ENCODE measurements at regions not wholly inside any gene's neighbourhood (a gene's known extent, or its start where the extent isn't known, plus 50 kb on each side); places are given as distances from the start of the nearest gene placed in this dataset.

GRCh38 chr13:40492511-40492910 lies 173.9 kb downstream of the FOXO1 start:
- Histone ChIP-seq H3K9ac (ENCODE audit: insufficient read length, low read depth) (no peak overlapping the region), H3K4me3 (ENCODE audit: insufficient read length, low read depth) (no peak overlapping the region), H3K36me3 (ENCODE audit: insufficient read depth, insufficient read length, low read length) (no peaks in the 10 kb centered on the region), H3K4me1 (ENCODE audit: insufficient read depth, insufficient read length) (peaks cover 6% of the 10 kb centered on the region), H3K27me3 (ENCODE audit: insufficient read depth, insufficient read length) (no peaks in the 10 kb centered on the region), H3K9me3 (ENCODE audit: insufficient read depth, low read length) (no peaks in the 10 kb centered on the region)
- no peak for TF ChIP-seq YY1 (IDR thresholded peaks at IDR 0.05; ENCODE audit: insufficient read depth, insufficient read length)
- TF ChIP-seq SUZ12 (IDR thresholded peaks at IDR 0.05; ENCODE audit: extremely low read depth, insufficient read depth, insufficient read length), result no peak
- no peak for TF ChIP-seq ZNF274 (IDR thresholded peaks at IDR 0.05; ENCODE audit: low read depth, low read length)
- no peak for DNase-seq (ENCODE audit: low read depth, low spot score)

DNA sequence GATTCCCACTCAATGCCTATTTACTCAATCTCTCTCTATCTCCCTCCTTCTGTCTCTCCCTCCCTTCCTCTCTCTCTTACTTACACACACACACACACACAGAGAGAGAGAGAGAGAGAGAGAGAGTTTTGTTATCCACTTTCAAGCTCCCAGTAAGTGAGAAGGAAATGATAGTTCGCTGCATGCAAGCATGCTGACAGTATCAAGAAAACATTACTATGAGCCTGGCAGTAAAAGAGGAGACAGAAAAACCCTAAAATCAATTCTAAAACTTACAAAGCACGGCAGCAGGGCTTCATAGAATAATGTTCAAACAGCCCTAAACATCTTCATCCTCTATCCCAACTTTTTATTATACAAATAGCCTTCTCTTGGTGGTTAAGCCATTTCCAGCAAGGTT lies 171.9 kb downstream of the FOXO1 start:
- no peak overlapping the region for H3K9ac ChIP-seq (ENCODE audit: insufficient read length, low read depth)
- H3K4me3 ChIP-seq (ENCODE audit: insufficient read length, low read depth), result no peak overlapping the region
- no peaks in the 10 kb centered on the region for H3K9me3 ChIP-seq (ENCODE audit: insufficient read depth, low read length)
- no peaks in the 10 kb centered on the region for H3K27me3 ChIP-seq (ENCODE audit: insufficient read depth, insufficient read length)
- H3K36me3 ChIP-seq (ENCODE audit: insufficient read depth, insufficient read length, low read length), result no peaks in the 10 kb centered on the region
- no peak for DNase-seq (ENCODE audit: low read depth, low spot score)
- TF ChIP-seq YY1 (IDR thresholded peaks at IDR 0.05; ENCODE audit: insufficient read depth, insufficient read length), result no peak
- TF ChIP-seq SUZ12 (IDR thresholded peaks at IDR 0.05; ENCODE audit: extremely low read depth, insufficient read depth, insufficient read length), result no peak
- no peak for TF ChIP-seq ZNF274 (IDR thresholded peaks at IDR 0.05; ENCODE audit: low read depth, low read length)
- H3K4me1 ChIP-seq (ENCODE audit: insufficient read depth, insufficient read length), result peaks cover 6% of the 10 kb centered on the region

DNA sequence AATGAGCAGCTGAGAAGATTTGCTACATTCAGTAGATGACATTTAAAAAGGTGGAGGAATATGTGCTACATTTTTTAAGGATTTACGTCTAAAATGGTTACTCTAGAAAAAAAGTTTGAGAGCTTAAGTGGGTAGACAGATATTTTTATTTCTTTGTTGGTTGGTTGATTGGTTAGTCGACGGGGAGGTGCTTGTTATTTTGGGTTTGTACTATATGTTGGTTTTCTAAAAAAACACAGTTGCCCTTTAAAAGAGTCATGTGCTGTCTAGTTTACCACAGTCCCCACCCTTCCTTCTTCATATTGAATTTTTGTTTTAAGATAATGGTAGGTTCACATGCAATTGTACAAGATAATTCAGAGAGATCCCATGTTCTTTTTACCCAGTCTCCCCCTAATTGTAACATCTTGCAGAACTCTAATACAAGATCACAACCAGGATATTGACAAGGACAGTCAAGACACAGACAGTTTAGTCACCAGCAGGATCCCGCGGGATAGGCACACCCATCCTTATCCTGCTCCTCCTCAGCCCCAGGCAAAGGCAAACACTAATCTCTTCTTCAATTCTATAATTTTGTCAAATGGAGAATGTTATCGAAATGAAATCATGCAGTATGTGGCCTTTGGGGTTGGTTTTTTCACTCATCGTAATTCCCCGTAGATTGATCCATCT lies 171.4 kb downstream of the FOXO1 start:
- no peak for TF ChIP-seq ZNF274 (IDR thresholded peaks at IDR 0.05; ENCODE audit: low read depth, low read length)
- TF ChIP-seq SUZ12 (IDR thresholded peaks at IDR 0.05; ENCODE audit: extremely low read depth, insufficient read depth, insufficient read length), result no peak
- TF ChIP-seq YY1 (IDR thresholded peaks at IDR 0.05; ENCODE audit: insufficient read depth, insufficient read length), result no peak
- DNase-seq (ENCODE audit: low read depth, low spot score), result no peak
- H3K4me3 ChIP-seq (ENCODE audit: insufficient read length, low read depth), result no peak overlapping the region

DNA sequence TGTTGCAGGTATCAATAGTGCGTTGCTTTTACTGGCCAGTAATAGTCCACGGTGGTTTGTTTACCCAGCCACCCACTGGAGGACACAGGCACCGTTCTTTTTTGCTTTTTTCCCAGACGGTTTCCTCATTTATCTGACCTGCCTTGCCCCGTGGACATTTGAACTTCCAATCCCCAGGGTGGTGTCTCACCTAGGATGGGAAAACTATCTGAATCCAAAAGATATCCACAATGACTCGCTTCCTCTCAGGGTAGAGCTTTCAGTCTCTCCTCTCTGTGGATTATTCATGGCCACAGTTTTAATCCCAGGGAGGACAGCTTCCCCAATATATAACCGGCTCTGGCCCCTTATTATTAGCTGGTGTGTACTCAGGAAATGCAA lies 170.8 kb downstream of the FOXO1 start:
- H3K4me3 ChIP-seq (ENCODE audit: insufficient read length, low read depth), result no peak overlapping the region
- no peak overlapping the region for H3K9ac ChIP-seq (ENCODE audit: insufficient read length, low read depth)
- DNase-seq (ENCODE audit: low read depth, low spot score), result no peak
- TF ChIP-seq ZNF274 (IDR thresholded peaks at IDR 0.05; ENCODE audit: low read depth, low read length), result no peak
- no peak for TF ChIP-seq YY1 (IDR thresholded peaks at IDR 0.05; ENCODE audit: insufficient read depth, insufficient read length)
- TF ChIP-seq SUZ12 (IDR thresholded peaks at IDR 0.05; ENCODE audit: extremely low read depth, insufficient read depth, insufficient read length), result no peak
- H3K27me3 ChIP-seq (ENCODE audit: insufficient read depth, insufficient read length), result no peaks in the 10 kb centered on the region
- peaks cover 2% of the 10 kb centered on the region for H3K4me1 ChIP-seq (ENCODE audit: insufficient read depth, insufficient read length)
- H3K36me3 ChIP-seq (ENCODE audit: insufficient read depth, insufficient read length, low read length), result no peaks in the 10 kb centered on the region
- H3K9me3 ChIP-seq (ENCODE audit: insufficient read depth, low read length), result no peaks in the 10 kb centered on the region

More for the DNA sequence above, 171.4 kb downstream of the FOXO1 start:
- peaks cover 2% of the 10 kb centered on the region for H3K4me1 ChIP-seq (ENCODE audit: insufficient read depth, insufficient read length)
- H3K9ac ChIP-seq (ENCODE audit: insufficient read length, low read depth), result no peak overlapping the region
- H3K27me3 ChIP-seq (ENCODE audit: insufficient read depth, insufficient read length), result no peaks in the 10 kb centered on the region
- H3K36me3 ChIP-seq (ENCODE audit: insufficient read depth, insufficient read length, low read length), result no peaks in the 10 kb centered on the region
- H3K9me3 ChIP-seq (ENCODE audit: insufficient read depth, low read length), result no peaks in the 10 kb centered on the region

DNA sequence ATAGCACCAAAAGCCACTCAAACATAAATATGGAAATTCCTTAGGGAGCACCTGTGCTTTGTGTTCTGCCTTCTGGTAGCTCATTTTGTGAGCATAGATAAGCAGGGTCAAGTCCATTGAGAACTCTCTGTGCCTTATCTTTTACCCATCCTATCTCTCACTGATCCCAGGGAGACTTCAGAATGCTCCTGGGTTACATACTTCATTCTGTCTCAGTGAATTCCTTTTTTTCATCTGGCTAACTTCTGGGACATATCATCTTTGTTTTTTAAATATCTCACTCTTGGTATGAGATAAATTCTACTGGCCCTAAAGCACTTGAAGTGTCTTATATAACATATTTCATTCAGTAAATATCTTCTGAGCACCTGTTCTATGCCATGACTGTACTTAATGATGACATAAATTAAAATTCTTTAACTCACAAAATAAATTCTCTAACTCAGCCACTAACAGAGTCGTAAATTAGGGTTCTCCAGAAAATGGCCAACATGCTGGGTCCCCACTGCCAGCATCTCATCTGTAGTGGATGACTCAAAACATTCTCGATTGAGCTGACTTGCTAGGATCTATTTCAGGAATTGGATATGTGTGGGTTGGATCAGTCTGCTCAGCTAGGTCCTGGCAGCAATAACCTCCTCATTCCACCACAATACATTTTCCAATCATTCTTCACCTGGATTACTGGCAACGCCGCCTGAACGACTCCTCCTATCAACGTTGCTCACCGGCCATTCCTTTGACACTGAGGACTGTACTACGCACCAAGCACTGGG lies 170.2 kb downstream of the FOXO1 start:
- no peaks in the 10 kb centered on the region for H3K27me3 ChIP-seq (ENCODE audit: insufficient read depth, insufficient read length)
- no peaks in the 10 kb centered on the region for H3K36me3 ChIP-seq (ENCODE audit: insufficient read depth, insufficient read length, low read length)
- no peaks in the 10 kb centered on the region for H3K9me3 ChIP-seq (ENCODE audit: insufficient read depth, low read length)
- H3K9ac ChIP-seq (ENCODE audit: insufficient read length, low read depth), result no peak overlapping the region
- H3K4me1 ChIP-seq (ENCODE audit: insufficient read depth, insufficient read length), result no peaks in the 10 kb centered on the region
- DNase-seq (ENCODE audit: low read depth, low spot score), result no peak
- no peak for TF ChIP-seq SUZ12 (IDR thresholded peaks at IDR 0.05; ENCODE audit: extremely low read depth, insufficient read depth, insufficient read length)
- TF ChIP-seq YY1 (IDR thresholded peaks at IDR 0.05; ENCODE audit: insufficient read depth, insufficient read length), result no peak
- TF ChIP-seq ZNF274 (IDR thresholded peaks at IDR 0.05; ENCODE audit: low read depth, low read length), result no peak
- no peak overlapping the region for H3K4me3 ChIP-seq (ENCODE audit: insufficient read length, low read depth)

GRCh38 chr13:40498461-40498860 lies 168.0 kb downstream of the FOXO1 start:
- Histone ChIP-seq H3K9ac (ENCODE audit: insufficient read length, low read depth) (no peak overlapping the region), H3K27me3 (ENCODE audit: insufficient read depth, insufficient read length) (no peaks in the 10 kb centered on the region), H3K4me3 (ENCODE audit: insufficient read length, low read depth) (no peak overlapping the region), H3K9me3 (ENCODE audit: insufficient read depth, low read length) (no peaks in the 10 kb centered on the region), H3K36me3 (ENCODE audit: insufficient read depth, insufficient read length, low read length) (no peaks in the 10 kb centered on the region), H3K4me1 (ENCODE audit: insufficient read depth, insufficient read length) (no peaks in the 10 kb centered on the region)
- TF ChIP-seq SUZ12 (IDR thresholded peaks at IDR 0.05; ENCODE audit: extremely low read depth, insufficient read depth, insufficient read length) (no peak), YY1 (IDR thresholded peaks at IDR 0.05; ENCODE audit: insufficient read depth, insufficient read length) (no peak), ZNF274 (IDR thresholded peaks at IDR 0.05; ENCODE audit: low read depth, low read length) (no peak)
- no peak for DNase-seq (ENCODE audit: low read depth, low spot score)

GRCh38 chr13:40502236-40502635 lies 164.2 kb downstream of the FOXO1 start:
- Histone ChIP-seq H3K9ac (ENCODE audit: insufficient read length, low read depth) (no peak overlapping the region), H3K4me1 (ENCODE audit: insufficient read depth, insufficient read length) (no peaks in the 10 kb centered on the region), H3K27me3 (ENCODE audit: insufficient read depth, insufficient read length) (no peaks in the 10 kb centered on the region), H3K4me3 (ENCODE audit: insufficient read length, low read depth) (no peak overlapping the region), H3K9me3 (ENCODE audit: insufficient read depth, low read length) (no peaks in the 10 kb centered on the region), H3K36me3 (ENCODE audit: insufficient read depth, insufficient read length, low read length) (no peaks in the 10 kb centered on the region)
- no peak for DNase-seq (ENCODE audit: low read depth, low spot score)
- TF ChIP-seq YY1 (IDR thresholded peaks at IDR 0.05; ENCODE audit: insufficient read depth, insufficient read length) (no peak), ZNF274 (IDR thresholded peaks at IDR 0.05; ENCODE audit: low read depth, low read length) (no peak), SUZ12 (IDR thresholded peaks at IDR 0.05; ENCODE audit: extremely low read depth, insufficient read depth, insufficient read length) (no peak)
